ENCODE measurements at regions not wholly inside any gene's neighbourhood (a gene's known extent, or its start where the extent isn't known, plus 50 kb on each side); places are given as distances from the start of the nearest gene placed in this dataset.

- no peak overlapping the region for H3K18ac ChIP-seq (ENCODE audit: extremely low read depth, low read length)
- FAIRE-seq = no peak
- no peak overlapping the region for H4K91ac ChIP-seq (replicated peaks; ENCODE audit: insufficient read length, low read length)
- DNase-seq (ENCODE audit: low read depth in 1 of 2, low spot score in 2 of 2) = no peak
- no peak overlapping the region for H3K14ac ChIP-seq (ENCODE audit: insufficient read length)
- H3K36me3 ChIP-seq (ENCODE audit: control insufficient read depth in 2 of 4, insufficient read depth in 4 of 4, low read length in 3 of 4) = no peaks in the 10 kb centered on the region
- TF ChIP-seq SIX5 (IDR thresholded peaks at IDR 0.05; ENCODE audit: low read depth, low read length) (no peak), SRF (IDR thresholded peaks at IDR 0.05; ENCODE audit: low read depth, low read length) (no peak), ATF2 (IDR thresholded peaks at IDR 0.05; ENCODE audit: low read length) (no peak)
- H3K79me2 ChIP-seq (ENCODE audit: control insufficient read depth in 1 of 2, insufficient read depth in 2 of 2, low read length in 2 of 2) = no peaks in the 10 kb centered on the region
- H2BK15ac ChIP-seq (ENCODE audit: low read length) = no peak overlapping the region
- WGBS, 2 experiments (ENCODE audit: extremely low coverage in 1 of 2, insufficient coverage in 1 of 2, insufficient read length in 1 of 2, insufficient replicate concordance in 2 of 2, low coverage in 1 of 2, low lambda C conversion rate in 2 of 2, missing lambda C conversion rate in 1 of 2) = 96% methylated on average over 11 of the region's 11 CpGs; no CpG with 5 or more reads in 1 of the 2 experiments
- no peak overlapping the region for H3K27ac ChIP-seq (ENCODE audit: low read depth, low read length)
- no peaks in the 10 kb centered on the region for H4K20me1 ChIP-seq (replicated peaks in 1 of 2; ENCODE audit: control insufficient read depth in 1 of 2, insufficient read depth in 2 of 2, low read length in 2 of 2)
- H3K27me3 ChIP-seq (replicated peaks in 1 of 4; ENCODE audit: control insufficient read depth in 3 of 4, extremely low read depth in 1 of 4, insufficient read depth in 3 of 4, low read length in 3 of 4) = no peaks in the 10 kb centered on the region; a peak in 2 of 7 replicates
- no peaks in the 10 kb centered on the region for H3K79me1 ChIP-seq (ENCODE audit: low read depth, low read length)
- peaks cover 0 to 3% (median under 1%) of the 10 kb centered on the region in 4 experiments; a peak in 2 of 7 replicates for H3K4me1 ChIP-seq (replicated peaks in 1 of 4; ENCODE audit: control insufficient read depth in 3 of 4, insufficient read depth in 4 of 4, low read length in 3 of 4)
- H3K9ac ChIP-seq (replicated peaks in 1 of 4; ENCODE audit: extremely low read depth in 1 of 4, low read depth in 3 of 4, low read length in 3 of 4) = no peak overlapping the region
- no peak overlapping the region for H4K8ac ChIP-seq (ENCODE audit: extremely low read depth, insufficient read depth, low read length)
- H3K4ac ChIP-seq (replicated peaks; ENCODE audit: insufficient read length, low read depth, low read length) = no peak overlapping the region
- no peak overlapping the region for H2BK5ac ChIP-seq (ENCODE audit: low read depth, low read length)
- no peak overlapping the region for H3K4me3 ChIP-seq (ENCODE audit: extremely low read depth in 1 of 4, insufficient read depth in 2 of 4, low read depth in 3 of 4, low read length in 4 of 4)
- H4K5ac ChIP-seq (ENCODE audit: insufficient read length, low read depth, low read length) = no peak overlapping the region
- H2AFZ ChIP-seq (ENCODE audit: low read length) = no peak overlapping the region
- H2BK12ac ChIP-seq (ENCODE audit: low read depth, low read length) = no peak overlapping the region
- H2BK20ac ChIP-seq (ENCODE audit: low read length) = no peak overlapping the region
- no peaks in the 10 kb centered on the region for H3K9me3 ChIP-seq (ENCODE audit: insufficient read depth in 2 of 2, low read depth in 1 of 2, low read length in 1 of 2)
- no peak overlapping the region for H2AK5ac ChIP-seq (ENCODE audit: low read depth, low read length)
- no peaks in the 10 kb centered on the region for H3K23me2 ChIP-seq (ENCODE audit: low read depth, low read length)
- no peak overlapping the region for H3K4me2 ChIP-seq (ENCODE audit: insufficient read depth in 1 of 2, low read depth in 2 of 2, low read length in 2 of 2)
- no peak overlapping the region for H2BK120ac ChIP-seq (replicated peaks; ENCODE audit: low read depth, low read length)
- ChIA-PET POLR2A (ENCODE audit: partially characterized antibody) (no interaction called here), CTCF (ENCODE audit: partially characterized antibody) (interaction anchor here (0.8 to 1.1 kb wide), 2 partner anchors 25 to 481 kb away, joined by 3 to 4 read pairs; no protein-coding TSS in a partner anchor)
- H3K23ac ChIP-seq (ENCODE audit: insufficient read length) = no peak overlapping the region
- no peak overlapping the region for H3K56ac ChIP-seq (replicated peaks; ENCODE audit: insufficient read length, low read depth, low read length)
These were observed 240.6 kb downstream of the OPA1 start for GRCh38 chr3:193833592-193833991.

Data from H1 (cell line).